ENCODE measurements at regions not wholly inside any gene's neighbourhood (a gene's known extent, or its start where the extent isn't known, plus 50 kb on each side); places are given as distances from the start of the nearest gene placed in this dataset.

DNA sequence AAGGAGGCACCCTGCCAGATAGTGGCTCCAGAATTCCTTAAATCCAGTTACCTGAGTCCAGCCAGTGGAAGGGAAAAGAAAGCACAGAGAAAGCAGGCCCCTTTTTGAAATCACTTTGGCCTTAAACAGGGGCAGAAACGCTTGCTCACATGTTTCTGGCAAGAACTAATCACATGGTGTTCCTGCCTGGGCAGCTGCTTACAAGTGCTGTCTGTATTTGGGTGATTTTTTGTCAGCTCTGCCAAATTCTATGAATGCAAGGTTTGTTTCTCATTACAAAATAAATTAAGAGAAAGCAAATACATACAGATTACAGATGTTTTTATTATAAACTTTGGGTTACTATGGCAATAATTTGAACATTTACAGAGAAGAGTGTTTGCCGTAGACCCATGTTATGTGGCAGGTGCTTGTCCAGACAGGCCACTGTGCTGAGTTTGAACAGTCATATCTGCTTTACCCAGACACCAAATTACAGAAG lies 1237.8 kb downstream of the SLITRK5 start:
- TF ChIP-seq, protein P1, sequence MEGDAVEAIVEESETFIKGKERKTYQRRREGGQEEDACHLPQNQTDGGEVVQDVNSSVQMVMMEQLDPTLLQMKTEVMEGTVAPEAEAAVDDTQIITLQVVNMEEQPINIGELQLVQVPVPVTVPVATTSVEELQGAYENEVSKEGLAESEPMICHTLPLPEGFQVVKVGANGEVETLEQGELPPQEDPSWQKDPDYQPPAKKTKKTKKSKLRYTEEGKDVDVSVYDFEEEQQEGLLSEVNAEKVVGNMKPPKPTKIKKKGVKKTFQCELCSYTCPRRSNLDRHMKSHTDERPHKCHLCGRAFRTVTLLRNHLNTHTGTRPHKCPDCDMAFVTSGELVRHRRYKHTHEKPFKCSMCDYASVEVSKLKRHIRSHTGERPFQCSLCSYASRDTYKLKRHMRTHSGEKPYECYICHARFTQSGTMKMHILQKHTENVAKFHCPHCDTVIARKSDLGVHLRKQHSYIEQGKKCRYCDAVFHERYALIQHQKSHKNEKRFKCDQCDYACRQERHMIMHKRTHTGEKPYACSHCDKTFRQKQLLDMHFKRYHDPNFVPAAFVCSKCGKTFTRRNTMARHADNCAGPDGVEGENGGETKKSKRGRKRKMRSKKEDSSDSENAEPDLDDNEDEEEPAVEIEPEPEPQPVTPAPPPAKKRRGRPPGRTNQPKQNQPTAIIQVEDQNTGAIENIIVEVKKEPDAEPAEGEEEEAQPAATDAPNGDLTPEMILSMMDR (conservative IDR thresholded peaks at IDR 0.05) = no peak
- Mint-ChIP-seq H3K27me3 (no peaks in the 10 kb centered on the region), H3K4me3 (no peak overlapping the region), H3K36me3 (no peaks in the 10 kb centered on the region), H3K9me3 (peaks cover 7% of the 10 kb centered on the region), H3K27ac (no peak overlapping the region), H3K4me1 (ENCODE audit: unreplicated experiment) (no peaks in the 10 kb centered on the region)
- no peak for DNase-seq (ENCODE audit: extremely low spot score, unreplicated experiment)

DNA sequence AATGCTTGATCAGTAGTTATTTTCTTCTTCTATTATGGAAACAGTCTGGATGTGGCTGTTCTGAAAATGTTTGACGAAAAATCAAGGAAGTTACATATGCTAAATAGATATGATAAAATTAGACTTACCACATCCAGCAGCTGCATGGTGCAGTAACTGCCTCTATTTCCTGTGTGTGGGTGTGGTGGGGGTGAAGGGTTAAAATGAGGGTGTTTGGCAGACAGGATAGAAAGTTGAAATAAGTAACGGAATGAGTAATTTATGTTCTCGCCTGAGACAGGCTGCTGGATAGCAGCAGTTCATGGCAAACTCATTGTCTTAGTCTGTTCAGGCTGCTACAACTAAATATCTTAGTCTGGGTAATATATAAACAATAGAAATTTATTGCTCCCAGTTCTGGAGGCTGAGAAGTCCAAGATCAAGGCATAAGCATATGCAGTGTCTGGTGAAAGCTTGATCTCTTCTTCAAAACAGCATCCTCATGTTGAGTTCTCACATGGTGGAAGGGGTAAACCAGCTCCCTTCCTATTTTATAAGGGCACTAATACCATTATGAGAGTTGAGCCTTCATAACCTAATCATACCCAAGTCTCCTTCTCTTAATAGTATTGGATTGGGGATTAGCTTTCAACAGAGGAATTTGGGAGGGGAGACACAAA lies 1248.9 kb downstream of the SLITRK5 start:
- Mint-ChIP-seq H3K4me3 (no peak overlapping the region), H3K27me3 (no peaks in the 10 kb centered on the region), H3K9me3 (peaks cover 4% of the 10 kb centered on the region), H3K4me1 (ENCODE audit: unreplicated experiment) (no peaks in the 10 kb centered on the region), H3K36me3 (no peaks in the 10 kb centered on the region), H3K27ac (no peak overlapping the region)
- no peak for DNase-seq (ENCODE audit: extremely low spot score, unreplicated experiment)
- TF ChIP-seq, protein P1 (conservative IDR thresholded peaks at IDR 0.05) = no peak

DNA sequence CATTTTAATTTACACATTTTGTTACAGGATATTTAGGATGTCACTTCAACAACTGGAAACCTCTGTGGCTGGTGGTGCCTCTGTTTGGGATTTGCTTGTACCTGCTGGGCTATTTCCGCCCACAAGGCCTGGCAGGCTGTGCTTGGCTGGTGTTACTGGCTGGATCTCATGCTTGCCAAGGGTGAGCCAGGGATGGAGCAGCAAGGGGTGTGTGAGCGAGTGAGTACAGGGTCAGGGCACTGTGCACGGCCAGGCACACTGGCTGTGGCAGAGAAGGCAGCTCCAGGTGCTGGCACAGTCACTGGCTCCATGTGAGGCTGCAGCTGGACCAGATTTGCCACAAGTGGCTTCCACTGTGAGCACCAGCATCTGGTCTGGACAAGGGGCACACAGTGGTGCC lies 1254.8 kb downstream of the SLITRK5 start:
- Mint-ChIP-seq H3K9me3 (no peaks in the 10 kb centered on the region), H3K36me3 (no peaks in the 10 kb centered on the region), H3K4me3 (no peak overlapping the region), H3K27me3 (no peaks in the 10 kb centered on the region), H3K27ac (no peak overlapping the region), H3K4me1 (ENCODE audit: unreplicated experiment) (no peaks in the 10 kb centered on the region)
- DNase-seq (ENCODE audit: extremely low spot score, unreplicated experiment) = no peak
- TF ChIP-seq, protein P1 (conservative IDR thresholded peaks at IDR 0.05) = no peak

DNA sequence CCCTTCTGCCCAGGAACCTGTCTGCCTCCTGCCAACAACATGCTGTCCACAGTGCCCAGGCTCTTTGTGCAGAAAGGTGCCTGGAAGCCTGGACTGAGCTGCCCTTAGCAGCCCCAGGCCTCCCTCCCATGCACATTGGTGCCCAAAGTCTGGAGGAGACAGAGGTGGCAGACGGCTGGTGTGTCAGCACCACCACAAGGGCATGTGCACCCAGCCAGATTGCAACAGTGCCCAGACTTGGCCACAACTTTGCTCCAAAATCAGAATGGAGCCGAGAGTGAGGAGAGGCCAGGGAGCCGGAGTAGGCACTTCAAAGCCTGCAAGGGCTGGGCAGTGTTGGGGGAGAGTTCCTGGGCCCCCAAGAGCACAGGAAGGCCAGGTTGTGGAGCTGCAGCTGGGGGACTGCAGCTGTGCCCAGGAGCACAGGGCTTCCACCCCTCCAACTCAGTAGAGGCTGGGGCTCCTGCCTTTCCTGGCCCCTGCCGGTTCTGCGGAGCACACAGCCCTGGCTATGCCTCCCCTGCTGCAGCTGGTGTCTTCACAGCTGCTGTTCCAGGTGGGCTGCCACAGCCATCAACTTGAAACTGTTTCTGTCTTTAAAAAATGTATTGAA lies 1255.8 kb downstream of the SLITRK5 start:
- TF ChIP-seq, protein P1 (conservative IDR thresholded peaks at IDR 0.05) = no peak
- Mint-ChIP-seq H3K27me3 (no peaks in the 10 kb centered on the region), H3K9me3 (no peaks in the 10 kb centered on the region), H3K27ac (no peak overlapping the region), H3K4me3 (no peak overlapping the region), H3K36me3 (no peaks in the 10 kb centered on the region), H3K4me1 (ENCODE audit: unreplicated experiment) (no peaks in the 10 kb centered on the region)
- no peak for DNase-seq (ENCODE audit: extremely low spot score, unreplicated experiment)

DNA sequence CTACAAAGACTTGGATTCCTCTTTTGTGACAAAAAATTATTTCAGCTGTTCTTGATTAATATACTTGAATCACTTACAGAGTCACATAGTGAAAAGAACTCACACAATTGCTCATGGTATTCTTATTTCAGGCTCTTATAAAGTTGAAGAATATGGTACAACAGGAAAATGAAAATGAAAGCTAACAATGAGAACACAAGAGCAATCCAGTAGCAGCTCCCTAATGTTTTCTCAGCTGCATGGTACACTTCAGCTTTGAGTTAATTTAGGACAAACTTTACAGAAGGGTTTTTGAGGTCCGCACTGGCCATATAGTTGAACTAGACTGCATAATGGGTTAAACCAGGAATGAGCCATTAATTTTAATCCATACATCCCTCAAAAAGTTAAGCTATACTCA lies 1261.8 kb downstream of the SLITRK5 start:
- TF ChIP-seq, protein P1 (conservative IDR thresholded peaks at IDR 0.05) = no peak
- H3K27ac Mint-ChIP-seq = no peak overlapping the region
- H3K36me3 Mint-ChIP-seq = no peaks in the 10 kb centered on the region
- DNase-seq (ENCODE audit: extremely low spot score, unreplicated experiment) = no peak
- H3K4me3 Mint-ChIP-seq = no peak overlapping the region
- H3K27me3 Mint-ChIP-seq = no peaks in the 10 kb centered on the region
- no peaks in the 10 kb centered on the region for H3K4me1 Mint-ChIP-seq (ENCODE audit: unreplicated experiment)
- H3K9me3 Mint-ChIP-seq = no peaks in the 10 kb centered on the region

Measured in type B pancreatic cell (in vitro differentiated cells).